ENCODE measurements at regions not wholly inside any gene's neighbourhood (a gene's known extent, or its start where the extent isn't known, plus 50 kb on each side); places are given as distances from the start of the nearest gene placed in this dataset.

DNA sequence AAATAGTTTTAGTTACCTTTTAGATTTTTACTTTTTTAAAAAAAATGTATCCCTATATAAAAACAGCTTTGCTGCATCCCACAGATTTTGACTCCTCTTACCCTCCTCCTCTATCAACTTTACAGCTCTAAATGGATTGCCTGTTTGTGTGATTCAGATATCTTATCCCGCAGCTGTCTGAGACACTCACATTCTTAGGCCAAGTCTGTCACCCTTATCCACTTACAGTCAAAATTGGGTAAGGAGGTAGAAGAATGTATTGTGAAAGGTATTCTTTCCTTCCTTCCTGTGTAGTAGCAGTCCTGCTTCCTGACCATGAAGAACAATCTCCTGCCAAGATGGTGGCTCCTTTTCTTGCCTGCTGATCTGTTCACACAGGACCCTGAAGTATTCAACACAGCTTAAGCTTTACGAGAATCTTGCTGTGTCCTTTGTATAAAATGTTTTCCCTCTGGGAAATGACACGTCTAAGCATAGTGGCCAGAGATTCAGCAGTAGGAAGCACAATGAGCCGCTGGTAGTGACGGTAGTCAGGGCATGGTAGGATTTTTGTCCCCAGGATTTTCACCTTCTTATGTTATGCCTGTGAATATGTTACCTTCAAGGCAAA lies 67.7 kb upstream of the ST8SIA4 start:
- no peak for DNase-seq
- H3K27me3 ChIP-seq (ENCODE audit: control insufficient read depth, insufficient read depth, low read length), result no peaks in the 10 kb centered on the region
- no peaks in the 10 kb centered on the region for H3K36me3 ChIP-seq (ENCODE audit: control insufficient read depth, insufficient read depth, low read length)
- no peaks in the 10 kb centered on the region for H3K4me1 ChIP-seq (ENCODE audit: control insufficient read depth, insufficient read depth, low read length)
- no CpG with 5 or more reads among the region's 5 CpGs for WGBS (ENCODE audit: insufficient coverage, low lambda C conversion rate)
- H3K4me3 ChIP-seq (ENCODE audit: low read length), result no peak overlapping the region
- no peak overlapping the region for H3K27ac ChIP-seq (ENCODE audit: low read length)
- no peaks in the 10 kb centered on the region for H3K9me3 ChIP-seq (ENCODE audit: control insufficient read depth, low read depth, low read length)

DNA sequence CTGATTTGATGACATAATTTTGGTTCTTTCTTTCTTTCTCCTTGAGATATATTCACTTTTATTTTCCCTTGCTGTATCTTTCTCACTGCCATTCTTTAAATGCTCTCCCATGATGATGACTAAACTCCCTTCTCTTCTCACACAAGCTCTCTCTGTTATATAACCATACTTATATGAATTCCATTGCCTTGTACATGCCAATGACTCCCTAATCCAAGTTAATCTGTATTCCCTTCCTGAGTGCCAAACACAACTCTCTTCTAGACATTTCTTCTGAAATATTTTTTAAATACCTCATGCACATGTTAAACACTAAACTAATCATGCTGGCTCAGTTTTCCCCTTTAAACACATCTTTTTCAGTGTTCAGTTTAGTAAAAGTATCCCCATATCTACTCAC lies 62.2 kb upstream of the ST8SIA4 start:
- Histone ChIP-seq H3K4me1 (ENCODE audit: control insufficient read depth, insufficient read depth, low read length) (no peaks in the 10 kb centered on the region), H3K27me3 (ENCODE audit: control insufficient read depth, insufficient read depth, low read length) (no peaks in the 10 kb centered on the region), H3K27ac (ENCODE audit: low read length) (no peak overlapping the region), H3K4me3 (ENCODE audit: low read length) (no peak overlapping the region), H3K36me3 (ENCODE audit: control insufficient read depth, insufficient read depth, low read length) (no peaks in the 10 kb centered on the region), H3K9me3 (ENCODE audit: control insufficient read depth, low read depth, low read length) (no peaks in the 10 kb centered on the region)
- no peak for DNase-seq
